ENCODE measurements at regions not wholly inside any gene's neighbourhood (a gene's known extent, or its start where the extent isn't known, plus 50 kb on each side); places are given as distances from the start of the nearest gene placed in this dataset.
"Not testable (repeated sequence)": the region's sequence is repeated elsewhere in the genome, so short reads cannot be mapped to it uniquely, and the experiment has no call there.

- DNase-seq, result no peak
These were observed 83.2 kb upstream of the CHST15 start for GRCh38 chr10:124176349-124177179.

GRCh38 chr10:124175701-124176348 lies 82.4 kb upstream of the CHST15 start:
- peak; percentile 7 for DNase-seq

- no peak for DNase-seq
These were observed 81.6 kb upstream of the CHST15 start for GRCh38 chr10:124174673-124175645.

GRCh38 chr10:124174071-124174566 lies 80.7 kb upstream of the CHST15 start:
- no peak for DNase-seq

GRCh38 chr10:124173298-124173900 lies 80.0 kb upstream of the CHST15 start:
- DNase-seq, result no peak

GRCh38 chr10:124172181-124172916 lies 79.0 kb upstream of the CHST15 start:
- DNase-seq, result no peak

- no peak for DNase-seq
These were observed 78.2 kb upstream of the CHST15 start for GRCh38 chr10:124171561-124171960.

- DNase-seq, result no peak
These were observed 77.2 kb upstream of the CHST15 start for GRCh38 chr10:124170631-124171030.

GRCh38 chr10:124168991-124169802 lies 75.8 kb upstream of the CHST15 start:
- no peak for DNase-seq

- no peak for DNase-seq
These were observed 75.2 kb upstream of the CHST15 start for GRCh38 chr10:124168581-124168980.

GRCh38 chr10:124167925-124168324 lies 74.5 kb upstream of the CHST15 start:
- not testable (repeated sequence) for DNase-seq

GRCh38 chr10:124166431-124167125 lies 73.2 kb upstream of the CHST15 start:
- DNase-seq, result no peak

- DNase-seq, result no peak
These were observed 72.4 kb upstream of the CHST15 start for GRCh38 chr10:124165827-124166226.

GRCh38 chr10:124165311-124165710 lies 71.9 kb upstream of the CHST15 start:
- no peak for DNase-seq

- DNase-seq, result no peak
These were observed 70.9 kb upstream of the CHST15 start for GRCh38 chr10:124164264-124164663.

GRCh38 chr10:124162774-124163354 lies 69.5 kb upstream of the CHST15 start:
- DNase-seq, result no peak

- DNase-seq, result no peak
These were observed 68.7 kb upstream of the CHST15 start for GRCh38 chr10:124162136-124162535.

GRCh38 chr10:124161601-124162000 lies 68.2 kb upstream of the CHST15 start:
- no peak for DNase-seq

GRCh38 chr10:124160943-124161582 lies 67.7 kb upstream of the CHST15 start:
- no peak for DNase-seq

Data from activated CD4-positive, alpha-beta T cell treated with anti-CD3 and anti-CD28 coated beads, Interleukin-2, Interleukin-6, amounts not matched to agents 100 ng/mL and 50 ng/mL, durations not matched to agents 16 hours and 8 hours (primary cell).